Endodermal cell (in vitro differentiated cells): ENCODE measurements at regions not wholly inside any gene's neighbourhood (a gene's known extent, or its start where the extent isn't known, plus 50 kb on each side); places are given as distances from the start of the nearest gene placed in this dataset.
"Not testable (repeated sequence)": the region's sequence is repeated elsewhere in the genome, so short reads cannot be mapped to it uniquely, and the experiment has no call there.

ENCODE experiments used
- DNase-seq: peaks from one replicate; pipeline ENCODE4 v3.0.0-alpha.2; 2017
- H3K27ac ChIP-seq: 2 replicates; pipeline ENCODE4 v1.5.1; 2013; ENCODE audit warnings: mild to moderate bottlenecking, low read depth, low read length, moderate library complexity
- H3K27me3 ChIP-seq: 2 replicates; pipeline ENCODE4 v1.6.1; 2013; ENCODE audit warnings: mild to moderate bottlenecking, low read length, moderate library complexity; ENCODE audit not compliant: insufficient read depth, control insufficient read depth, poor library complexity, severe bottlenecking
- H3K36me3 ChIP-seq: 2 replicates; pipeline ENCODE4 v1.7.0; 2013; ENCODE audit warnings: mild to moderate bottlenecking, low read length, moderate library complexity; ENCODE audit not compliant: control insufficient read depth, insufficient read depth
- H3K4me1 ChIP-seq: one replicate; pipeline ENCODE4 v1.7.0; 2013; ENCODE audit warnings: low read length; ENCODE audit not compliant: control insufficient read depth, insufficient read depth
- H3K4me3 ChIP-seq: 2 replicates; pipeline ENCODE4 v1.5.1; 2013; ENCODE audit warnings: mild to moderate bottlenecking, low read length, moderate library complexity
- H3K9ac ChIP-seq: 2 replicates; pipeline ENCODE4 v1.6.1; 2013; ENCODE audit warnings: mild to moderate bottlenecking, low read length, moderate library complexity; ENCODE audit not compliant: poor library complexity, severe bottlenecking; ENCODE audit errors: extremely low read depth
- H3K9me3 ChIP-seq: 2 replicates; pipeline ENCODE4 v1.6.1; 2013; ENCODE audit warnings: mild to moderate bottlenecking, low read length, moderate library complexity; ENCODE audit not compliant: control insufficient read depth
- H3K27ac Mint-ChIP-seq: 2 replicates; pipeline ENCODE4 v1.8.0; 2020; ENCODE audit warnings: mixed read lengths
- H3K27me3 Mint-ChIP-seq: 2 replicates; pipeline ENCODE4 v1.8.0; 2021; ENCODE audit warnings: mild to moderate bottlenecking, mixed read lengths; ENCODE audit not compliant: insufficient read depth
- H3K36me3 Mint-ChIP-seq: 2 replicates; pipeline ENCODE4 v1.8.0; 2020; ENCODE audit warnings: low read depth, mixed read lengths
- H3K4me1 Mint-ChIP-seq: 2 replicates; pipeline ENCODE4 v1.8.0; 2020; ENCODE audit warnings: mixed read lengths
- H3K4me3 Mint-ChIP-seq: 2 replicates; pipeline ENCODE4 v1.8.0; 2020; ENCODE audit warnings: mild to moderate bottlenecking, moderate library complexity, mixed read lengths
- H3K9me3 Mint-ChIP-seq: 2 replicates; pipeline ENCODE4 v1.8.0; 2020; ENCODE audit warnings: mild to moderate bottlenecking, mixed read lengths
- CTCF ChIP-seq: fragments of 200-600 bp; sonication (generic); conservative IDR thresholded peaks from 2 replicates; pipeline ENCODE4 v1.5.0; 2021; ENCODE audit warnings: antibody characterized with exemption, mild to moderate bottlenecking
- WGBS, 2 experiments: methylation state at CpG; one replicate each; pipeline versions ENCODE4 v1.1.5 to v1.1.7; 2013; ENCODE audit warnings: missing lambda C conversion rate in 2 of 2, mixed read lengths in 1 of 2; ENCODE audit not compliant: insufficient coverage in 1 of 2, insufficient read length in 1 of 2; 5-methylcytosine and 5-hydroxymethylcytosine counted together

- no peak overlapping the region for H3K4me3 ChIP-seq
- peaks cover 38% of the 10 kb centered on the region for H3K9me3 ChIP-seq
- no peak overlapping the region for H3K9ac ChIP-seq
- Mint-ChIP-seq H3K27ac (no peak overlapping the region), H3K27me3 (no peaks in the 10 kb centered on the region), H3K9me3 (peaks cover 64% of the 10 kb centered on the region), H3K4me3 (no peak overlapping the region), H3K4me1 (no peaks in the 10 kb centered on the region), H3K36me3 (no peaks in the 10 kb centered on the region)
- H3K27me3 ChIP-seq: no peaks in the 10 kb centered on the region
- DNase-seq: no peak
- TF ChIP-seq CTCF: no peak
- H3K4me1 ChIP-seq: no peaks in the 10 kb centered on the region
- H3K36me3 ChIP-seq: no peaks in the 10 kb centered on the region
- no peak overlapping the region for H3K27ac ChIP-seq
- WGBS, 2 experiments: 81 to 82% methylated on average over 13 to 14 of the region's 14 CpGs
These were observed 119.8 kb downstream of the ZNF736 start for GRCh38 chr7:64433590-64433989.

- H3K9me3 ChIP-seq: peaks cover 44% of the 10 kb centered on the region
These were observed 118.1 kb downstream of the ZNF736 start for GRCh38 chr7:64431838-64432237.

GRCh38 chr7:64429232-64429631 lies 115.5 kb downstream of the ZNF736 start:
- no peaks in the 10 kb centered on the region for H3K36me3 Mint-ChIP-seq
- no peak overlapping the region for H3K4me3 Mint-ChIP-seq
- Histone ChIP-seq H3K27me3 (no peaks in the 10 kb centered on the region), H3K9ac (no peak overlapping the region), H3K4me3 (no peak overlapping the region), H3K4me1 (no peaks in the 10 kb centered on the region), H3K9me3 (peaks cover 39% of the 10 kb centered on the region), H3K27ac (no peak overlapping the region), H3K36me3 (no peaks in the 10 kb centered on the region)
- no peaks in the 10 kb centered on the region for H3K27me3 Mint-ChIP-seq
- no peaks in the 10 kb centered on the region for H3K4me1 Mint-ChIP-seq
- H3K9me3 Mint-ChIP-seq: peaks cover 84% of the 10 kb centered on the region
- DNase-seq: no peak
- no peak overlapping the region for H3K27ac Mint-ChIP-seq
- no peak for TF ChIP-seq CTCF
- 70 to 100% methylated on average over 1 of the region's 1 CpG for WGBS, 2 experiments

More at GRCh38 chr7:64431838-64432237, 118.1 kb downstream of the ZNF736 start:
- Histone ChIP-seq H3K36me3 (no peaks in the 10 kb centered on the region), H3K27me3 (no peaks in the 10 kb centered on the region), H3K9ac (no peak overlapping the region), H3K4me3 (no peak overlapping the region), H3K4me1 (no peaks in the 10 kb centered on the region), H3K27ac (no peak overlapping the region)
- Mint-ChIP-seq H3K4me3 (no peak overlapping the region), H3K36me3 (no peaks in the 10 kb centered on the region), H3K27ac (no peak overlapping the region), H3K9me3 (peaks cover 77% of the 10 kb centered on the region), H3K27me3 (no peaks in the 10 kb centered on the region), H3K4me1 (no peaks in the 10 kb centered on the region)
- no peak for TF ChIP-seq CTCF
- DNase-seq: no peak
- 80% methylated on average over 1 to 5 of the region's 5 CpGs for WGBS, 2 experiments

GRCh38 chr7:64425436-64425835 lies 111.7 kb downstream of the ZNF736 start:
- H3K4me1 ChIP-seq, H3K36me3 ChIP-seq, H3K27ac Mint-ChIP-seq, H3K4me3 Mint-ChIP-seq, H3K4me3 ChIP-seq, H3K27me3 ChIP-seq, H3K27me3 Mint-ChIP-seq, H3K27ac ChIP-seq, DNase-seq, H3K9ac ChIP-seq, H3K36me3 Mint-ChIP-seq, H3K4me1 Mint-ChIP-seq: not testable (repeated sequence)
- peaks cover 92% of the 10 kb centered on the region for H3K9me3 Mint-ChIP-seq
- peaks cover 50% of the 10 kb centered on the region for H3K9me3 ChIP-seq
